Erythroblast (primary cell): ENCODE measurements at regions not wholly inside any gene's neighbourhood (a gene's known extent, or its start where the extent isn't known, plus 50 kb on each side); places are given as distances from the start of the nearest gene placed in this dataset.

ENCODE experiments used
- DNase-seq, 2 experiments: peaks; one replicate each; lab custom pipeline; 2025; lab: John Stamatoyannopoulos, UW
- GATA1 ChIP-seq: IDR thresholded peaks from 2 replicates; pipeline ENCODE4 v1.6.1; 2011; ENCODE audit warnings: low read depth, mild to moderate bottlenecking, control low read depth, low read length, moderate library complexity
- POLR2A ChIP-seq: IDR thresholded peaks from 2 replicates; pipeline ENCODE4 v1.6.1; 2011; ENCODE audit warnings: mild to moderate bottlenecking, low read length

GRCh38 chr9:99282406-99282805, 60.3 kb downstream of the SEC61B start:
- DNase-seq, result no peak
- TF ChIP-seq POLR2A (no peak), GATA1 (no peak)

GRCh38 chr9:99285965-99286364, 63.9 kb downstream of the SEC61B start:
- no peak for DNase-seq
- no peak for TF ChIP-seq POLR2A

- TF ChIP-seq POLR2A (no peak), GATA1 (no peak)
- no peak for DNase-seq
These were observed 64.5 kb downstream of the SEC61B start for GRCh38 chr9:99286536-99286935.

DNA sequence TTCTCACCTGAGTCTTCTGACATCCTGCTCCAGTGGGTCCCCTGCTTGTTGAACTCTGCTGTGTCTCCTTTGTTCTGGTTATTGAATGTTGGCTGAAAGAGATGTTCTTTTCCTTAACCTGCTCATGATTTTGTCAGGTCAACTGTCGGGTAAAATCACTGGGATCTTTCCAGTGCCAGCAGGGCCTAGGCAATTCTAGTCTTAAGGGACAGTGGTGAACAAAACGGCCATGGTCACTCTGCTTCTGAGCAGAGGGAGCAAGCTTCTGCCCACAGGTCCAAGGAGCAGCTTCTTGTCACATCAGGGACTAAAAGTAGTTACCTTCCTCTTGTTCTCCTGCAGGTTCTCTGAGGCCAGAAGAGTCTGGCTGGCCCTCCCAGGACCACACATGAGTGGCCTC, 65.6 kb downstream of the SEC61B start:
- DNase-seq, result no peak
- TF ChIP-seq GATA1 (no peak), POLR2A (no peak)

- DNase-seq, result no peak
- TF ChIP-seq GATA1, result no peak
- TF ChIP-seq POLR2A, result no peak
These were observed 66.7 kb downstream of the SEC61B start for GRCh38 chr9:99288830-99289229.

GRCh38 chr9:99294850-99295461, 72.9 kb downstream of the SEC61B start:
- no peak for DNase-seq
- TF ChIP-seq GATA1 (no peak), POLR2A (no peak)

- DNase-seq, result no peak
- no peak for TF ChIP-seq GATA1
These were observed 74.3 kb downstream of the SEC61B start for GRCh38 chr9:99296291-99296951.

DNA sequence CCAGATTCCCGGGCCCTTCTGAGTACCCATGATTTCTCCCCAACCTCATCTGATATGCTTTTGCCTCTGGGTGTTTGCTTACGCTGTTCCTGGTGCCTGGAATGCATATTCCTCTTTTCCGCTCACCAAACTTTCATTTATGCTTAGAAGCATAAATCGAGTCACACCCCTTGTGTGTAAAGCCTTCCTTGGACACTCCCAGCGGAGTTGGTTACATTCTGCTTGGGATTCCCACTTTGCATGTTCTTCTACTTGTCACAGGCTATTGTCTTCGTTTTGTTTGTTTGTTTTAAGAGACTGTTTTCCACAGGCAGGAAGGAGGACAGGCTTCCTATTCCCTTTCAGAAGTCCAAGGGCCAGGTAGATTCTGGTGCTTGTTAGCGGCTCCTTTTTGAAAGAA, 76.5 kb downstream of the SEC61B start:
- no peak for DNase-seq
- TF ChIP-seq GATA1 (no peak), POLR2A (no peak)

DNA sequence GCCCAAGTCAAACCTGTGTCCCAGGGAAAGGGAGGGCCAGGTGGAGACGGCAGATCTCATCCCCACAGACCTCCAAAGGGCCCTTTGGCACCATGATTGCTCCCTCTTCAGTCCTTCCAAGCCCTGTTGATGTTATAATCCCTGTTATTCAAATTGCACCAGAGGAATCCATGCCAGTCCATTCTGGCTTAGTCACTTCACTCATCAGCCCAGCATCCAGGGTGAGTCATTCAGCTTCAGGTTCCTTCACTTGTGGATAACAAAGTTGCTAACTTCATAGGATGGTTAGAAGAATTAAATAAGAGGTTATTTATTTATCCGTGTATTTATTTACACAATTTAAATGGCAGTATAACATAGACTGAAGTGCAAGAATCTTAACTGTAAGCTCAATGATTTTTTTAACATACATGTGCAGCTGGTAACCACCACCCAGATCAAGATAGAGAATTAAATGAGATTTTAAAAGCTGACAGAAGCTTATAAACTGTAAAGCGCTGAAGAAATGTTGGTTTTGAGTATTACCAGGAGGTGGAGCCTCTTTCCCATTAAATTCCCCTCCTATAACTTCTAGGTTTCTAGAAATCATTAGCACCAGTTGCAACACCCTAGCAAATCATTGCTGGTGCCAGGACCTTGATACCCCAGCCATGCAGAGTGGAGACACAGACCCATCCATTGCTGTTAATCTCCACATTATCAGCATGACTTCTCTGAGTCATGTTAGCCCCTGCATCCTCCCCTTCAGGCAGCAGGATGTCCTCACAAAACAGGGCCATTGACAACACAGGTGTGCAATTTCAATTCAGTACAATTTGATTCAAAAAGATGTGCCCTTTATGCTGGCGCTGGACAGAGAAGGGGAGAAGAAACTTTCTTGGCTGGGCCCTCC, 77.4 kb downstream of the SEC61B start:
- DNase-seq, result no peak
- TF ChIP-seq POLR2A (no peak), GATA1 (no peak)

- TF ChIP-seq POLR2A (no peak), GATA1 (no peak)
- no peak for DNase-seq
These were observed 78.0 kb downstream of the SEC61B start for GRCh38 chr9:99300103-99300439.

- no peak for DNase-seq
- TF ChIP-seq POLR2A, result no peak
- TF ChIP-seq GATA1, result no peak
These were observed 78.5 kb downstream of the SEC61B start for GRCh38 chr9:99300603-99301002.

DNA sequence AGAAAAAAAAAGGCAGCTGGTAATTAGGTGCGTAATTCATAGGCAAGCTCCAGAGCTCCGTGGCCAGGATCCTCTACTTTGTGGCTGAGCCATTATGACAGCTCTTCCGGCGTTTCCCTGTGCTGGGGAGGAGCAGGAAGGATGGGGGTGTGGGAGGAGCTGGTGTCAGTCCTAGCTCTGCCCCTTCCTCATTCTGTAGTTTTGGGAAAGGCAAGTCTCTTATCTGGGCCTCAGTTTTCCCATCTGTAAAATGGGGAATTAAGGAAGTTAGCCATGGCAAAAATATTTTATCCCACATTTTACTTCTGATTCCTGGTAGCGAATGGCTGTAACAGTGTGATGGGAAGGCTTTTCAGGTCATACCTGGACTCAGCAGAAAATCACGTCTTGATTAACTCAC, 81.1 kb downstream of the SEC61B start:
- TF ChIP-seq POLR2A, result no peak
- TF ChIP-seq GATA1, result no peak
- DNase-seq, result no peak

- DNase-seq, result no peak
- TF ChIP-seq POLR2A, result no peak
- no peak for TF ChIP-seq GATA1
These were observed 83.0 kb downstream of the SEC61B start for GRCh38 chr9:99305124-99305523.

DNA sequence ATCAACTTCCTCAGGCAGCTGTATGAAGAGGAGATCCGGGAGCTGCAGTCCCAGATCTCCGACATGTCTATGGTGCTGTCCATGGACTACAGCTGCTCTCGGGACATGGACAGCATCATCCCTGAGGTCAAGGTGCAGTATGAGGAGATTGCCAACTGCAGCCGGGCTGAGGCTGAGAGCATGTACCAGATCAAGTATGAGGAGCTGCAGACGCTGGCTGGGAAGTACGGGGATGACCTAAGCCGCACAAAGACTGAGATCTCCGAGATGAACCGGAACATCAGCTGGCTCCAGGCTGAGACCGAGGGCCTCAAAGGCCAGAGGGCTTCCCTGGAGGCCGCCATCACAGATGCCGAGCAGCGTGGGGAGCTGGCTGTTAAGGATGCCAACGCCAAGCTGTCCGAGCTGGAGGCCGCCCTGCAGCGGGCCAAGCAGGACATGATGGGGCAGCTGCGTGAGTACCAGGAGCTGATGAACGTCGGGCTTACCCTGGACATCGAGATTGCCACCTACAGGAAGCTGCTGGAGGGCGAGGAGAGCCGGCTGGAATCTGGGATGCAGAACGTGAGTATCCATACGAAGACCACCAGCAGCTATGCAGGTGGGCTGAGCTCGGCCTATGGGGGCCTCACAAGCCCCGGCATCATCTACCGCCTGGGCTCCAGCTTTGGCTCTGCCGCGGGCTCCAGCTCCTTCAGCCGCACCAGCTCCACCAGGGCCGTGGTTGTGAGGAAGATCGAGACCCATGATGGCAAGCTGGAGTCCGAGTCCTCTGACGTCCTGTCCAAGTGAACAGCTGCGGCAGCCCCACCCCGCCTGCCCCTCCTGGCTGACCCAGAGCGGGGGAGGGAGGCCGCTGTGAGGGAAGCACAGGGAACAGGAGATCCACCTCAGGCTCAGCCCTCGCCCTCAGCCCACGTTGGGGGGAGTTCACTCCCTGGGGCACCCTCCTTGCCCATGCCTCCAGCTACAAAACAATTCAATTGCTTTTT, 84.0 kb downstream of the SEC61B start:
- DNase-seq, result no peak
- no peak for TF ChIP-seq GATA1
- no peak for TF ChIP-seq POLR2A
